ENCODE measurements at regions not wholly inside any gene's neighbourhood (a gene's known extent, or its start where the extent isn't known, plus 50 kb on each side); places are given as distances from the start of the nearest gene placed in this dataset.
A peak's percentile ranks its signal among the peaks of the same experiment; 100 is the strongest.
"Not testable (repeated sequence)": the region's sequence is repeated elsewhere in the genome, so short reads cannot be mapped to it uniquely, and the experiment has no call there.

DNA sequence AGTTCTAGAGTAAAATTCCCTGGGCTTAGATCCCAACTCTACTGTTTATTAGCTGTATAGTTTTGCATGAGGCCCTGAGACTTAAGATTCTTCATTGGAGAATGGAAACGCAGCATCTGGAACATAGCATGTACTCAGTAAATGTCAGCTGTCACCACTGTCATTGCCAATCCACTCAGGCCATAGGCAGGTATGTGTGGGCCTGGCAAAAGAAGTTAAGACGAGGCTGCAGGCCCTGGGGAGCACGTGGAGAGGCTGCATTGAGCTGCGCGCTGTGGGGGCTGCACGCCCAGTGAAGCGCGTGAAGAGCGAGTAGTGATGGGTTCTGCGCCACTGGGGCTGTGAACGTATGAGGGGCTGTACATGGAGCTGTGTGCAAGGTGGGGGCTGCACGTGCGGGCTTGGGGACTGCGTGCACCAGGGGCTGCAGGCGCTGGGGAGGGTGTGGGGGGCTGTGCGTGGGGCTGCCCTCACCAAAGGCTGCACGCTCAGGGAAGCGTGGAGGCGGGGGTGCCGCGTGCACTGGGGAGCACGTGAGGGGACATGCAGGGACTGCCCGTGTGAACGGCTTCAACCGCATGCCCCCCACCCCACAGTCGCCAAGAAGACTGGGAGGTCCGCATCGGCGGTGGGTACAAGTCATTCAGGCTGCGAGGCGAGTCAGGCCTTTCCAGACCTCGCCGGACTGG is 85.5 kb downstream of the PRR15 start:
- no peak for DNase-seq (ENCODE audit: low read depth in 4 of 4, low spot score in 1 of 4)

DNA sequence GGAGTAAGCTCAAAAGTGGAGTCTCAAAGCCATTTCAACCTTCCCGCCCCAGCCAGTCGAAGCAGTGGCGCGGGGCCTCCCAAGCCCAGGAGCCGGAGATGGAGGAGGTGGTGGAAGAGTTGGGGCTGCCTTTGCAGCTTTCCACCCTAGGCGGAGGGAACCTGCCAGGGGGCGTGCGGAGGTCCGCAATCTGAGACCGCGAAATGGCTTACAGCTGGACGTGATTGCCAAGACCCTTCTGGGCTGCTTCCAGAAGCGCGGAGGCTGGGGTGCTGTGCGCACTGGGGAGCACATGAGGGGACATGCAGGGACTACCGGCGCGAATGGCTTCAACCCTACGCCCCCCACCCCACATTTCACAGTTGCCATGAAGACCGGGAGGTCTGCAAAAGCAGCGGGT is 86.2 kb downstream of the PRR15 start:
- DNase-seq (ENCODE audit: low read depth in 4 of 4, low spot score in 1 of 4), result no peak

DNA sequence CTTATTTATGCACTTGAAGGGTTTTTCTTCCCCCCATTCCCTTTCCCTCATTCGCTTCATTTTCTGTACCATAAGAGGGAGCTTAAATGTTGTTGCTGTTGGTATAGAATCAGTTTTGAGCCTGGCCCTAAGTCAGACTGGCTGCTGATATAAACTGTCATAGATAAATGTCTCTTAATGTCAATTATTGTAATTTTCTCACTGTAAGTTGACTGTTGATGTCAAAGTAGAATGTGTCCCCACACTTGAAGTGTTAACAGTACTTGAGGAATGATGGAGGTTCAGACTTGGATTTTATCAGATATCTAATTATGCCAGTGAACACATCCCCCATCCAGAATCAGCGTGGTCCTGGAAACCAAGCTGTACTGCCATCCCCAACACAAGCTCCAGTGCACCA is 87.8 kb downstream of the PRR15 start:
- no peak for DNase-seq (ENCODE audit: low read depth in 4 of 4, low spot score in 1 of 4)

DNA sequence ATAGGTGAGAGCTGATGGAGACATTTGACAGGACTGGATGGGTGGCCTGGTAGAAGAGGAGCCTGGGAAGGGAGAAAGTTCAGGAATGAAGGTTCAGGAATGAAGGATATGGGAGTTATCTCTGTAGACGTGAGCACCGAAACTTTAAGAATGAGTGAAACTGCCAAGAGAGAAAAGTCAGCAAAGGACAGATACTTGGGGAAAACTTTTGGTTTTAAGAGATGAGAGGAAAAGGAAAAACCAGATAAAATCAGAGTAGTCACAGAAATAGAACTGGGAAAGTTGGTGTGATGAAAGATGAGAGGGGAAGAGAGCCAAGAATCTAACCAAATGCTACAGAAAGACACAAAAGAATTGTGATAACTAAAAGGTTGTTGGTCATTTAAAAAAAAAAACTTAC is 88.9 kb downstream of the PRR15 start:
- no peak for DNase-seq (ENCODE audit: low read depth in 4 of 4, low spot score in 1 of 4)

DNA sequence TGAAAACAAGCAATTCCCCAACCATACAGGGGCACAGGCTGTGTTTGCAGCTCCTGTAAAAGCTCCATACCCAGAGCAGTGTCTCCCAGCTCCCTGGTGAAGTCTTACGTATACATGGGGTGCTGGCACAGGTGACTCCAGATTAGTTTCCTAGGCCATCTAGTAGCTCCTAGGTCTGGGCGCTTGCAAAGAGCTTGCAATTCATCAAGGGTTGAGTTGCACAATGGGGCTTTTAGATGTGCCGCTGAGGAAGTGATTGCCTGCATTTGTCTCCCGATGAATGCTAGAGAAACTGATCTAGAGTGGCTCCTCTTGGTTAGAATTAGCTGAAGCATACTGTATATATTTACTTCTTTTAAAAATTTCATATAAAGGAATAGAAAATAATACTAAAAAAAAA is 90.7 kb downstream of the PRR15 start:
- not testable (repeated sequence) for DNase-seq (ENCODE audit: low read depth in 4 of 4, low spot score in 1 of 4)

DNA sequence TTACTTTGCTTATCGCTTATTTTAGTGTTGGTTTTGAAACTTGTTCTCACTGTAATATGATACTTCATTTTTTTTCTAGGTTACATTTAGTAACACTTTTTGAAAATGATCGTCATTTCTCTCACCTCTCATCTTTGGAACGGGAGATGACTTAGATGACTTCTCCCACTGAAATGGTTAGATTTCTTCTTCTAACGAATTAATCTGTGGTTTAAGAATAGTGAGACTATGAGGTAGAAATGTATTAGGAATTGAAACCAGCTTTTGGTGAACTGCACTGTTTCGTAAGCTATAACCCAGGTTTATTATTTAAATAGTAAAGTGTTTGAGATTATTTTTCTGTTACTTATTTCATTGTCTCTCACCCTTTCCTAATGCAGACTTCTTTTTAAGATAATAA is 93.7 kb downstream of the PRR15 start:
- no peak for DNase-seq (ENCODE audit: low read depth in 4 of 4, low spot score in 1 of 4)

DNA sequence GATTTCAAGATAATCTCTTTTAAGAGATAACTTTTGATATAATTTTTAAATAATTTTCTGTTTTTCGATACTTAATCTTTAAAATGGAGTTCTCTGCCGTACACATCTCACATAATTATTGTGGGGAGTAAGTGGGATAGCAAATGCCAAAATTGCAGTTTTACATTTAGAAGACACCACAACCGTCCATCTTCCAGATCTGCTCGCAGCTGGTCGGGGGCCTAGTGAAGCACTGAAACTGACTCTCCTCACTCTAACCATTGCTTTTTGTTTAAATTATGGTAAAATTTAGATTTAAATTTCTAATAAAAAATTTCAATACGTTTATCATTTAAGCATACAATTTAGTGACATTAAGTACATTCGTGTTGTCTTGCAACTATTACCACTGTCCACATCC is 94.2 kb downstream of the PRR15 start:
- no peak for DNase-seq (ENCODE audit: low read depth in 4 of 4, low spot score in 1 of 4)

DNA sequence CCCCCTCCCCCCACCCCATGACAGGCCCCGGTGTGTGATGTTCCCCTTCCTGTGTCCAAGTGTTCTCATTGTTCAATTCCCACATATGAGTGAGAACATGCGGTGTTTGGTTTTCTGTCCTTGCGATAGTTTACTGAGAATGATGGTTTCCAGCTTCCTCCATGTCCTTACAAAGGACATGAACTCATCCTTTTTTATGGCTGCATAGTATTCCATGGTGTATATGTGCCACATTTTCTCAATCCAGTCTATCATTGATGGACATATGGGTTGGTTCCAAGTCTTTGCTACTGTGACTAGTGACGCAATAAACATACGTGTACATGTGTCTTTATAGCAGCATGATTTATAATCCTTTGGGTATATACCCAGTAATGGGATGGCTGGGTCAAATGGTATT is 95.6 kb downstream of the PRR15 start:
- not testable (repeated sequence) for DNase-seq (ENCODE audit: low read depth in 4 of 4, low spot score in 1 of 4)

DNA sequence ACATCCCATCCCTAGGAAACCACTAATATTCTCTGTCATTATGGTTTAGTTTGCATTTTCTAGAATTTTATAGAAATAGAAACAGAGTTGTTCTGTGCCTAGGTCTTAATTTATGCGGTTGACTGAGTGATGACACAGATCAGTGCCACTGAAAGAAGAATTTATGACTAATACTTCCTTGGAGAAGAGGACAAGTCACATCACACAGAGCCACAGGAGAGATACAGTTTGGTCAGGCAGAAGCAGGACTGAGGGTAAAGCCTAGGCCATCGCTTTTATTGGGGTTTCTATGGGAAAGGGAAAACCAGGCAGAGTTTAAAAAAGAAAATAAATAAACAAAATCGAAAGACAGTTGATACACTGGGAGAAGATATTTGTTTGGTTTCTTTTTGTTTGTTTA is 99.3 kb downstream of the PRR15 start:
- not testable (repeated sequence) for DNase-seq (ENCODE audit: low read depth in 4 of 4, low spot score in 1 of 4)

DNA sequence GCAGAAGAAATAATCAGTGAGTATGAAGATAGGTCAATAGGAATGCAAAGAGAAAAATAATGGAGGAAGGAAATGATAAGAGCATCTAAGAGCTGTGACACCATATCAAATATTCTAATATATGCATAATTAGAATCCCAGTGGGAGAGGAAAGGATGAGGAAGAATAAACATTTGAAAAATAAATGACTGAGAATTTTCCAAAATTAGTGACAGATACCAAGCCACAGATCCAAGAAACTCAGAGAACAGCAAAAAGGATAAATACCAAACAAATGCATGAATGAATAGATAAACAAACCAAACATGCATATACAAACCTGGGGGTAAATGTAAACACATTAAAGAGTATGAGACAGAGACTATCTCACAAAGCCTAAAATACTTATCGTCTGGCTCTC is 101.4 kb downstream of the PRR15 start:
- DNase-seq (ENCODE audit: low read depth in 4 of 4, low spot score in 1 of 4), result not testable (repeated sequence)

DNA sequence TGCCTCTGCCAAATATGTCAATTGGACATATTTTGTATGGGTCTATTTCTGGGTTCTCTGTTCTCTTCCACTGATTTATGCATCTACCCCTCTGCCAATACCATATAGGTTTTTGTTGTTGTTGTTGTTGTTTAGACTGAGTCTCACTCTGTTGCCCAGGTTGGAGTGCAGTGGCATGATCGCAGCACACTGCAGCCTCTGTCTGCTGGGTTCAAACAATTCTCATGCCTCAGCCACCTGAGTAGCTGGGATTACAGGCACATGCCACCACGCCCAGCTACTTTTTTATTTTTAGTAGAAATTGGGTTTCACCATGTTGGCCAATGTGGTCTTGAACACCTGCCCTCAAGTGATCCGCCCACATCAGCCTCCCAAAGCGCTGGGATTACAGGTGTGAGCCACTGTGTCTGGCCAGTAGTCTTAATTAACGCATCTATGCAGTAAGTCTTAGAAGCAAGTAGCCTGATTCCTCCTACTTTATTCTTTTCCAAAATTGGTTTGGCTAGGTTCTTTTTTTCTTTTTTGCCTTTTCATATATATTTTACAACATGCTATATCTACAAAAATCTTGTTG is 103.5 kb downstream of the PRR15 start:
- DNase-seq (ENCODE audit: low read depth in 4 of 4, low spot score in 1 of 4), result not testable (repeated sequence)

DNA sequence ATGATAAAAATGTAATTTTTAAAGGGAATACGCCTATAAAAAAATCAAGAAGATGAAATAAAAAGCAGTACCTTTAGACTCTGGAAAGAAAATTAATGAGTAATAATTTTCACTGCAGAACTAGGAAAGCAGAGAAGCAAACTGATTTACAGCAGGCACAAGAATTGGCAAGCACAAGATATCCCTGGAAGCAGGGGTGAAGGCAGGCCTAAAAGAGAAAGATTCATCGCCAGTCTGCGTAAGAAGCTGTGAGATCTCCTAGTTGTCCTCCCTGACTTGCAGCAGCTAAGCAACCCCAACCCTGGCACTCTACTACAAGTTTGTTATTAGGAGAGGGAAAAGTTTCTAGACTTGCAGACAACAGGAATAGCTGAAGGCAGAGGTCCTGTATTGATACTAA is 107.7 kb downstream of the PRR15 start:
- not testable (repeated sequence) for DNase-seq (ENCODE audit: low read depth in 4 of 4, low spot score in 1 of 4)

DNA sequence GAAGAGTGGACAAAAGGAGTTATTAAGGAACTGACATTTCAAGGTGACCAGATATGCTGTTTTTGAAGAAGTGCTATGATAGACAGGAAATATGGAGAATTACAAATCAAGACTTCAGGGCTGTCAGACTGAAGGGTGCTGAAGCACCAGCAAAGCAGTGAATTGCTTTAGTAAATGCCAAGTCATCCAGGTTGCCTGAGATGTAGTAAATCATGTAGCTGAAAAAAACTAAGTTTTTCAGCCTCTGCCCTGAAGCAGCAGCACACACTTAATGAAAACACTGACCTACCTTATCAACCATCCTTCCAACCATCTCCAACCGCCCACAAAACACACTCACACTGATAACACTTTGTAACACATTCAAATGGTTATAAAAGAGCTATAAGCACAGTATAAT is 110.0 kb downstream of the PRR15 start:
- DNase-seq (ENCODE audit: low read depth in 4 of 4, low spot score in 1 of 4), result not testable (repeated sequence)

DNA sequence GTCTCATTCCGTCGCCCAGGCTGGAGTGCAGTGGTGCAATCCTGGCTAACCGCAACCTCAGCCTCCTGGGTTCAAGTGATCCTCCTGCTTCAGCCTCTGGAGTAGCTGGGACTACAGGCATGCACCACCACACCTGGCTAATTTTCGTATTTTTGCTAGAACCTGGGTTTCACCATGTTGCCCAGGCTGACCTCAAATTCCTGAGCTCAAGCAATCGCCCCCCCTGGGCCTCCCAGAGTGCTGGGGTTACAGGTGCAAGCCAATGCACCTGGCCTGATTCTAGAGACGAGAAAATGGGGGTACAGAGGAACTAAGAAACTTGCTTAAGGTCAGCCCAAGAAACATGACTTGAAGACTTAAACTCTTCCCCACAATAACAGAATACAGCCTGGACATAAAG is 111.0 kb downstream of the PRR15 start:
- not testable (repeated sequence) for DNase-seq (ENCODE audit: low read depth in 4 of 4, low spot score in 1 of 4)

DNA sequence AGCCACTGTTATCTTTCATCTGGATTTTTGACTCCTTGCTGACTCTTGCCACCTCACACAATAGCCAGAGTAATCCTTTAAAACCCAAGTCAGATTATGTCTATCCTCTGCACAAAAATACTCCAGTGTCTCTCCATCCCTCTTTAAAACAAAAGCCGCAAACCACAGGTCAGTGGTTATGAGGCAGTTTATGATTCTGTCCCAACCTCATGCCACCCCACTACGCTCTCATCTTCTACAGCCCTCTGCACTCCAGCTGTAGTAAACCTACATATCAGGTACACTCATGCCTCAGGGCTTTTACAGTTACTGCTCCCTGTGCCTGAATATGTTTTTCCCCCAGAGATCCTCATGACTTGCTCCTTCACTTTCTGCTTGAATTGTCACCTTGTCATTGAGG is 113.6 kb downstream of the PRR15 start:
- DNase-seq (ENCODE audit: low read depth in 4 of 4, low spot score in 1 of 4), result not testable (repeated sequence)

DNA sequence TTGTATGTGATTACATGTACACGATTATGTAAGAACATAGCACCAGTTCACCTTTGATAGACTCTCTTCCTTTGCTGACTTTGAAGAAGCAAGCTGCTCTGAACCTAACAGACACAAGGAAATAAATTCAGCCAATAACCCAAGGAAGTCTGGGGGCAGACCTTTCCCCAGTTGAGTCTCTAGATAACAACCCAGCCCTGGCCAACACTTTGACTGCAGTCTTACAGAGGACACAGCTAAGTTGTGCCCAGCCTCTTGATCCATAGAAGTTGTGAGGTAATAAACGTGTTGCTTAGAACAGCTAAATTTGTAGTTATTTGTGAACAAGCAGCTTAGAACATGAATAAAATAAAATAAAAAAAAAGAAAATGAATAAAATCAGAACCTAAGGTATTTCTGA is 116.3 kb downstream of the PRR15 start:
- not testable (repeated sequence) for DNase-seq (ENCODE audit: low read depth in 4 of 4, low spot score in 1 of 4)

DNA sequence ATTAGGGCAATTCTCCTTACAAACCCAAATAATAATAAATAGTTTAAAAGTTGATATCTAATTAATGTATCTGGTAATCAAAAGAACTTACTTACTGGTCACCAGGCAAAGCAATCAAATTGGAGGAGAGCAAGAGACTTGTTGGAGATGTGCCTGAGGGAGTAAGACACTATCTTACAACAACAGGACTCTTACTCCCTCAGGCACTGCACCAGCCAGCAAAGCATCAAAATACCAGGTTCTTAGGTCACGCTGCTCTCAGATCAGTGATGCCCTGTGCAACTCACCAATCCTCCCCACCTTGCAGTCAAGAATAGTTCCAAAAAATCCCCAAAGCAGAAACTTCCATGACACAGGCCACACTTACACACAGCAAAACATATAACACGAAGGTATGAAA is 117.0 kb downstream of the PRR15 start:
- not testable (repeated sequence) for DNase-seq (ENCODE audit: low read depth in 4 of 4, low spot score in 1 of 4)

DNA sequence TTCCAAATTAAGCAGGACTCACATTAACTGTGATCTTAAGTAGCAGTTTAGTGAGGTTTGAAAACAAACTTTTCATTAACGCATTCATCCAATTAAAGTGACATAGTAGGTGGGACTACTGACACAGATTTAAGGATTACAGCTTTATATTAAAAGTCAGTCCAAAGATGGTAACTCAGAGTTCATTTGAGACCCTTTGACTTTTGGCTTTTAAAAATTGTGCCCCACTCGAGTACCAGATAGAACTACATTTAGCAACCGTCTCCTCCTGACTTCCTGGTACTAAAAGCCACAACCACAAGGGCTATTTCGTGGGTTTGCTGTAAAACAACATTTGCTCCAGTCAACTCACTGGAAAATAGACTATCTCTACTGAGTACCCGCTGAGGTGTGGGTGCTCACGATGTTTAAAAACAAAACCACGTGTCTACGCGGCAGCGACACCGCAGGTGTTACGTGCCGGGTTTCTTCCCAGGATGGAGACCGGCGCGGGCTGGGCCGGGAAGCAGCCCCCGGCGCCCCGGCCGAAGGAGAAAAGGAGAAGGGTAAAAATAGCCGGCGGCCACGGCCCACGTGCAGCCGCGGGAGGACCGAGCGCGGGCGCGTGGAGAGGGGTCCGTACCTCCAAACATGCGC is 120.6 kb downstream of the PRR15 start:
- not testable (repeated sequence) for DNase-seq (ENCODE audit: low read depth in 4 of 4, low spot score in 1 of 4)

DNA sequence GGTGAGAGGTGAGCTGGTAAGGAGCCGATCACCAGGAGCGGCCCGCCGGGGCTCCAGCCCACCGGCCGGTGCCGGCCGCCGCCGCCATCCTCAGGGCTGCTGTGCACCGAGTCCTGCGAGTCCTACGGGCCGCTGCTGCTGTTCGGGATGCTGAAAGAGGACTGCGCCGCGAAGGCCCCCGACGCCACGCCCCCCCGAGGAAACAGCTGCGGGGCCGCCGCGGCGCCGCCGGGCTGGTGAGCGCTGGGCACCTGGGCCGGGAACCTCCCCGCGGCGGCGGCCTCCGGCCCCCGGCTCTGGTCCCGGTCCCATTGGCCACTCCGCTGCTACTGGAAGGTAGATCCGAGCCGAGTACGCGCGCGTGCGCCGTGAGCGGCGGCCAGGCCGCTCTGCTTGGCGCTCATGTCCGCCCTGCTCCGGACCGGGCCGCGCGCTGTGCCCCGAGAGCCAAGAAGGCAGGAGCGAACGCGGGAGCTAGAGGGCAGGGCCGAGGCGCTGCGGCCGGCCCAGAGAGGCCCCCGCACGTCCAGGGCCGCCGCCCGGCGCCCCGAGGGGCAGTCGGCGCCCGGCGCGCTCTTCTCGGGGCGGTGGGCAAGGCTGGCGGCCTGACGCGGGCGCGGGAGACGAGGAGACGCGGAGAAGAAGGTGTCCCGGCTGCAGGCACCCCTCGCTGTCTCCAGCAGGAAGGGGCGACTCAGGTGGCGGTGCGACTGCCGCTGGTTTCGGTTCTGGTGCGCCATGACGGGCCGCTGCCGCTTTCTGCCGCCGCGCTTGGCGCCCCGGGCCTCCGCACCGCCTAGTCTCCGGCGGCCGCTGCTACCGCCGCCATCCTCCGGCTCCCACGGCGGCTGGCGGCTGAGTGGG is 121.3 kb upstream of the WIPF3 start:
- DNase-seq (ENCODE audit: low read depth in 4 of 4, low spot score in 1 of 4), result peak in 2 of 4 experiments; percentile 13 to 21

DNA sequence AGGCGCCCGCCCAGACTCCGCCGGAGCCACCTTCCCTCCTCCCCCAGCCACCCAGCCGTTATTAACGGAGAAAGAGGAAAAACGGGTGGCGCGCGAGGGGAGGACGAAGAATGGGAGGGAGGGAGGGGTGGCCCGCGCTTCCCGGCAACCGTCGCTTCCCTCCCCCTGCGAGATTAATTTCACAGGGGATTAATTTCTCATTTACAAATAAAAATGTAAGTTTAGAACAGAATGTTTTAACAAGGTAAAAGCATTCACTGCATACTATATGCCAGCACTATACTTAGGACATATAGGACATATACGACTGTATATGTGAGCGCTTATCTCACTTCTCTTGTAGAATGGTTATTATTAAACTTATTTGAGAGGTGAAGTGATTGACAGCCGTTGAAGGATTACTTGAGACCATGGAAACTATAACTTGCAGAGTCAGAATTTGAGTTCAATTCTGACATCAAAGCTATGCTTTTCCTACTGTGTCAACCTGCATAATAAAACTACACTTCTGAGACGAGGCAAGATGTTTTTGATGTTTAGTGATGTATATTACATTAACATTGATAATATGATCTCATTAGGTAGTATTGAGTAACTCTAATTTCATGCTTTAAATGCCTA is 120.5 kb upstream of the WIPF3 start:
- not testable (repeated sequence) for DNase-seq (ENCODE audit: low read depth in 4 of 4, low spot score in 1 of 4)

DNA sequence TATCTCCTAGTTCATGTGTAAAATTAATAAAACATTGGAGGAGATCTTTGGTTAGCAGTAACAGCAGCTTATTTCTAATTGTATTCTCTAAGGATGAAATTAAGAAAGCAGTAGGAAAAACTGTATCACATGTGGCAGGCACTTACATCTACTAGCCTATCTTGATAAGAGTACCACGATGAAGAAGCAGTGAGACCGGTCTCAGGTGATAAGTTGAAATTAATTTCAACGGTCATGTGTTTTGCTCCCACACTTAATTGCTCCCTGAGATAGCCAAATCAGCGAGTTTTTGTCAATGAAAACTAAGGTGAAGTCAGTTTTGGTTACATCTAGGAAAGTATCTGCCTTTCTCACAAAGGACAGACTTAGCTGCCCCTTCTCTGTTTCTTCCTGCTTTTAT is 115.8 kb upstream of the WIPF3 start:
- not testable (repeated sequence) for DNase-seq (ENCODE audit: low read depth in 4 of 4, low spot score in 1 of 4)

All from stimulated activated CD4-positive, alpha-beta T cell treated with anti-CD3 and anti-CD28 coated beads, Interleukin-1b, Interleukin-23, amount 100 ng/mL, for 24 hours (primary cell).